ENCODE measurements at regions not wholly inside any gene's neighbourhood (a gene's known extent, or its start where the extent isn't known, plus 50 kb on each side); places are given as distances from the start of the nearest gene placed in this dataset.

- intact Hi-C loops (cut with micrococcal nuclease), result no loop called here
- no TSS peak for BruUV-seq (replicated peaks)
- TF ChIP-seq CTCF (IDR thresholded peaks at IDR 0.05; ENCODE audit: unreplicated experiment), result no peak
- peaks cover 4% of the 10 kb centered on the region for H3K4me1 Mint-ChIP-seq (ENCODE audit: insufficient read depth, unreplicated experiment)
- no peaks in the 10 kb centered on the region for H3K36me3 Mint-ChIP-seq (ENCODE audit: insufficient read depth, unreplicated experiment)
- no peak overlapping the region for H3K27ac Mint-ChIP-seq (ENCODE audit: low read depth, unreplicated experiment)
- POLR2A ChIA-PET, result interaction anchor here (0.6 to 1.6 kb wide), 3 partner anchors 10 to 237 kb away, joined by 3 read pairs; no protein-coding TSS in a partner anchor
- no peaks in the 10 kb centered on the region for H3K9me3 Mint-ChIP-seq (ENCODE audit: unreplicated experiment)
- no peak overlapping the region for H3K4me3 Mint-ChIP-seq (ENCODE audit: unreplicated experiment)
- H3K27me3 Mint-ChIP-seq (ENCODE audit: insufficient read depth, unreplicated experiment), result no peaks in the 10 kb centered on the region
- CTCF ChIA-PET, result no interaction called here
- DNase-seq (ENCODE audit: unreplicated experiment), result no peak
Observed at GRCh38 chr16:79833559-79833958, 233.0 kb upstream of the MAF start.

GRCh38 chr16:79826732-79827475 lies 226.4 kb upstream of the MAF start:
- H3K27ac Mint-ChIP-seq (ENCODE audit: low read depth, unreplicated experiment), result no peak overlapping the region
- intact Hi-C loops (cut with micrococcal nuclease), result no loop called here
- H3K36me3 Mint-ChIP-seq (ENCODE audit: insufficient read depth, unreplicated experiment), result no peaks in the 10 kb centered on the region
- no peaks in the 10 kb centered on the region for H3K27me3 Mint-ChIP-seq (ENCODE audit: insufficient read depth, unreplicated experiment)
- no peak overlapping the region for H3K4me3 Mint-ChIP-seq (ENCODE audit: unreplicated experiment)
- H3K9me3 Mint-ChIP-seq (ENCODE audit: unreplicated experiment), result no peaks in the 10 kb centered on the region
- no TSS peak for BruUV-seq (replicated peaks)
- no peak for DNase-seq (ENCODE audit: unreplicated experiment)
- peaks cover 4% of the 10 kb centered on the region for H3K4me1 Mint-ChIP-seq (ENCODE audit: insufficient read depth, unreplicated experiment)
- no peak for TF ChIP-seq CTCF (IDR thresholded peaks at IDR 0.05; ENCODE audit: unreplicated experiment)
- ChIA-PET CTCF (no interaction called here), POLR2A (interaction anchor here (1.1 kb wide), 1 partner anchor 11 kb away, joined by 3 read pairs; no protein-coding TSS in a partner anchor)

GRCh38 chr16:79825002-79825401 lies 224.5 kb upstream of the MAF start:
- POLR2A ChIA-PET, result no interaction called here
- no peak overlapping the region for H3K4me3 Mint-ChIP-seq (ENCODE audit: unreplicated experiment)
- H3K27me3 Mint-ChIP-seq (ENCODE audit: insufficient read depth, unreplicated experiment), result no peaks in the 10 kb centered on the region
- no peak for DNase-seq (ENCODE audit: unreplicated experiment)
- CTCF ChIA-PET, result interaction anchor here (0.6 kb wide), 1 partner anchor 144 kb away, joined by 3 read pairs; no protein-coding TSS in a partner anchor
- no peaks in the 10 kb centered on the region for H3K36me3 Mint-ChIP-seq (ENCODE audit: insufficient read depth, unreplicated experiment)
- H3K9me3 Mint-ChIP-seq (ENCODE audit: unreplicated experiment), result no peaks in the 10 kb centered on the region
- TF ChIP-seq CTCF (IDR thresholded peaks at IDR 0.05; ENCODE audit: unreplicated experiment), result no peak
- BruUV-seq (replicated peaks), result no TSS peak
- no peak overlapping the region for H3K27ac Mint-ChIP-seq (ENCODE audit: low read depth, unreplicated experiment)
- intact Hi-C loops (cut with micrococcal nuclease), result no loop called here
- peaks cover 4% of the 10 kb centered on the region for H3K4me1 Mint-ChIP-seq (ENCODE audit: insufficient read depth, unreplicated experiment)

- no peak for DNase-seq (ENCODE audit: unreplicated experiment)
- no peaks in the 10 kb centered on the region for H3K27me3 Mint-ChIP-seq (ENCODE audit: insufficient read depth, unreplicated experiment)
- H3K27ac Mint-ChIP-seq (ENCODE audit: low read depth, unreplicated experiment), result no peak overlapping the region
- ChIA-PET CTCF (interaction anchor here (0.6 kb wide), 1 partner anchor 147 kb away, joined by 7 read pairs; no protein-coding TSS in a partner anchor), POLR2A (no interaction called here)
- TF ChIP-seq CTCF (IDR thresholded peaks at IDR 0.05; ENCODE audit: unreplicated experiment), result no peak
- H3K9me3 Mint-ChIP-seq (ENCODE audit: unreplicated experiment), result no peaks in the 10 kb centered on the region
- intact Hi-C loops (cut with micrococcal nuclease), result no loop called here
- H3K36me3 Mint-ChIP-seq (ENCODE audit: insufficient read depth, unreplicated experiment), result no peaks in the 10 kb centered on the region
- BruUV-seq (replicated peaks), result no TSS peak
- H3K4me3 Mint-ChIP-seq (ENCODE audit: unreplicated experiment), result no peak overlapping the region
- peaks cover 4% of the 10 kb centered on the region for H3K4me1 Mint-ChIP-seq (ENCODE audit: insufficient read depth, unreplicated experiment)
Observed at GRCh38 chr16:79823639-79824038, 223.1 kb upstream of the MAF start.

Data from MCF 10A (cell line).